ENCODE measurements at regions not wholly inside any gene's neighbourhood (a gene's known extent, or its start where the extent isn't known, plus 50 kb on each side); places are given as distances from the start of the nearest gene placed in this dataset.

DNA sequence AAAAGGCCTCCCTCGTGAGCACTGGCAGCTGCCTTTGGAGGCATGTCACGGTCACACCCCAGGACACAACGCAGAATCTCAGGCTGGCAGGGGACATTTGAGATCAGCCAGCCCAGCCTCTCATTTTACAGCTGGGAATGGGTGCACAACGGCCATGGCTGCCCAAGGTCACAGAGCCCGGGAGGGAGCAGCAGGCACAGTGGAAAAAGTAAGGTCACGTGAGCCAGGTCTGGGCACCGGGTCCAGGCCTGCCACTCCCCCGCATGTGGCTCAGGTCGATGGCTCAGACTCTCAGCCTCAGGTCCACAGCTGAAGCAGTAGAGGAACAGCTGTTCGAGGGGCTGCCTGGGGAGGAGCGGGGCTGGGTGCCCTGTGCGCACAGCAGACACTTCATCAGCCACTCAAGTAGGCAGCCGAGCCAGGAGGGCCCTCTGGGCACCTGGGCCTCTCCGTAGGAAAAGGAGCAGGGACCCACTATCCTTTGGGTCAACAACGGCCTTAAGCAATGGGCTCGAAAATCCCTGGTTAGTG, 260.6 kb downstream of the GOLGA6L6 start:
- TF ChIP-seq HDGF (IDR thresholded peaks at IDR 0.05; ENCODE audit: borderline replicate concordance) (no peak), SUZ12 (IDR thresholded peaks at IDR 0.05) (no peak), BHLHE40 (IDR thresholded peaks at IDR 0.05; ENCODE audit: borderline replicate concordance) (no peak), ARNT (IDR thresholded peaks at IDR 0.05) (no peak), ELF4 (IDR thresholded peaks at IDR 0.05) (no peak), TARDBP (IDR thresholded peaks at IDR 0.05) (no peak), L3MBTL2 (conservative IDR thresholded peaks at IDR 0.05) (no peak), ZNF384 (IDR thresholded peaks at IDR 0.05) (no peak), LEF1 (IDR thresholded peaks at IDR 0.05; ENCODE audit: borderline replicate concordance) (no peak), FOXA1 (IDR thresholded peaks at IDR 0.05) (no peak), FOXM1 (IDR thresholded peaks at IDR 0.05; ENCODE audit: borderline replicate concordance) (no peak), SP1 (IDR thresholded peaks at IDR 0.05) (no peak), NFRKB (IDR thresholded peaks at IDR 0.05) (no peak)
- TF ChIP-seq, protein P1, sequence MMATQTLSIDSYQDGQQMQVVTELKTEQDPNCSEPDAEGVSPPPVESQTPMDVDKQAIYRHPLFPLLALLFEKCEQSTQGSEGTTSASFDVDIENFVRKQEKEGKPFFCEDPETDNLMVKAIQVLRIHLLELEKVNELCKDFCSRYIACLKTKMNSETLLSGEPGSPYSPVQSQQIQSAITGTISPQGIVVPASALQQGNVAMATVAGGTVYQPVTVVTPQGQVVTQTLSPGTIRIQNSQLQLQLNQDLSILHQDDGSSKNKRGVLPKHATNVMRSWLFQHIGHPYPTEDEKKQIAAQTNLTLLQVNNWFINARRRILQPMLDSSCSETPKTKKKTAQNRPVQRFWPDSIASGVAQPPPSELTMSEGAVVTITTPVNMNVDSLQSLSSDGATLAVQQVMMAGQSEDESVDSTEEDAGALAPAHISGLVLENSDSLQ (IDR thresholded peaks at IDR 0.05) = no peak

Measured in HEK293T (cell line).